Fibroblast of lung (primary cell): ENCODE measurements at regions not wholly inside any gene's neighbourhood (a gene's known extent, or its start where the extent isn't known, plus 50 kb on each side); places are given as distances from the start of the nearest gene placed in this dataset.

Experiments
- DNase-seq, 2 donors: peaks; one replicate each; pipeline versions ENCODE4 v3.0.0 to v3.0.0-alpha.2; 2010; ENCODE audit warnings: low read depth in 2 of 2
- H2AFZ ChIP-seq: 2 replicates; pipeline ENCODE4 v1.5.1; 2012; ENCODE audit warnings: low read length, control low read depth, inconsistent platforms
- H3K27ac ChIP-seq: 2 replicates; pipeline ENCODE4 v1.5.1; 2011; ENCODE audit warnings: low read length, control low read depth; ENCODE audit not compliant: insufficient read depth
- H3K27me3 ChIP-seq: 2 replicates; pipeline ENCODE4 v1.5.1; 2011; ENCODE audit warnings: mild to moderate bottlenecking, low read length; ENCODE audit not compliant: control insufficient read depth, insufficient read depth
- H3K36me3 ChIP-seq: 2 replicates; pipeline ENCODE4 v1.5.1; 2011; ENCODE audit warnings: low read length; ENCODE audit not compliant: control insufficient read depth, insufficient read depth
- H3K4me1 ChIP-seq: 2 replicates; pipeline ENCODE4 v1.5.1; 2011; ENCODE audit warnings: low read length; ENCODE audit not compliant: control insufficient read depth, insufficient read depth; ENCODE audit errors: extremely low read depth
- H3K4me2 ChIP-seq: 2 replicates; pipeline ENCODE4 v1.5.1; 2011; ENCODE audit warnings: low read length, control low read depth; ENCODE audit not compliant: insufficient read depth; ENCODE audit errors: extremely low read depth
- H3K4me3 ChIP-seq, 4 experiments: fragments of 200-600 bp in 1 of 4; sonication (generic) in 1 of 4; replicated peaks in 1 of 4; 2 replicates each; pipeline ENCODE4 v1.5.1; 2011 to 2016; ENCODE audit warnings: low read length in 4 of 4, low read depth in 3 of 4, mild to moderate bottlenecking in 3 of 4, control low read depth in 2 of 4, inconsistent platforms in 1 of 4, mixed read lengths in 1 of 4; ENCODE audit not compliant: insufficient read depth in 1 of 4; ENCODE audit errors: control extremely low read depth in 1 of 4
- H3K79me2 ChIP-seq: 2 replicates; pipeline ENCODE4 v1.5.1; 2012; ENCODE audit warnings: mild to moderate bottlenecking, low read length, inconsistent platforms; ENCODE audit not compliant: control insufficient read depth, insufficient read depth
- H3K9ac ChIP-seq: 2 replicates; pipeline ENCODE4 v1.5.1; 2011; ENCODE audit warnings: mild to moderate bottlenecking, low read length, control low read depth; ENCODE audit not compliant: insufficient read depth
- H3K9me3 ChIP-seq: 2 replicates; pipeline ENCODE4 v1.5.1; 2012; ENCODE audit warnings: low read depth, low read length; ENCODE audit not compliant: control insufficient read depth, insufficient read depth
- H4K20me1 ChIP-seq: 2 replicates; pipeline ENCODE4 v1.5.1; 2011; ENCODE audit warnings: low read length; ENCODE audit not compliant: control insufficient read depth, insufficient read depth; ENCODE audit errors: extremely low read depth
- EZH2 ChIP-seq: IDR thresholded peaks from 2 replicates; pipeline ENCODE4 v1.5.1; 2012; ENCODE audit warnings: low read length, control low read depth, mild to moderate bottlenecking; ENCODE audit errors: missing control alignments
- TF ChIP-seq, protein P1 (sequence below), 2 donors: IDR thresholded peaks in 1 of 2; conservative IDR thresholded peaks in 1 of 2; 1 replicate in 1 of 2; 2 replicates in 1 of 2; pipeline ENCODE4 v1.5.1; 2011 to 2012; ENCODE audit warnings: low read length in 2 of 2, control low read depth in 1 of 2, inconsistent platforms in 1 of 2, low read depth in 1 of 2, mild to moderate bottlenecking in 1 of 2

GRCh38 chr5:82351754-82352145 is 73.6 kb upstream of the RPS23 start:
- DNase-seq = peak; percentile 84 to 90
- Histone ChIP-seq H4K20me1 (no peaks in the 10 kb centered on the region), H2AFZ (no peak overlapping the region), H3K9me3 (no peaks in the 10 kb centered on the region), H3K4me3 (no peak overlapping the region), H3K79me2 (no peaks in the 10 kb centered on the region), H3K9ac (no peak overlapping the region), H3K27ac (no peak overlapping the region), H3K27me3 (no peaks in the 10 kb centered on the region), H3K4me1 (peaks cover 24% of the 10 kb centered on the region), H3K36me3 (no peaks in the 10 kb centered on the region), H3K4me2 (peak overlapping the region; percentile 62)
- no peak for TF ChIP-seq EZH2
- TF ChIP-seq, protein P1, sequence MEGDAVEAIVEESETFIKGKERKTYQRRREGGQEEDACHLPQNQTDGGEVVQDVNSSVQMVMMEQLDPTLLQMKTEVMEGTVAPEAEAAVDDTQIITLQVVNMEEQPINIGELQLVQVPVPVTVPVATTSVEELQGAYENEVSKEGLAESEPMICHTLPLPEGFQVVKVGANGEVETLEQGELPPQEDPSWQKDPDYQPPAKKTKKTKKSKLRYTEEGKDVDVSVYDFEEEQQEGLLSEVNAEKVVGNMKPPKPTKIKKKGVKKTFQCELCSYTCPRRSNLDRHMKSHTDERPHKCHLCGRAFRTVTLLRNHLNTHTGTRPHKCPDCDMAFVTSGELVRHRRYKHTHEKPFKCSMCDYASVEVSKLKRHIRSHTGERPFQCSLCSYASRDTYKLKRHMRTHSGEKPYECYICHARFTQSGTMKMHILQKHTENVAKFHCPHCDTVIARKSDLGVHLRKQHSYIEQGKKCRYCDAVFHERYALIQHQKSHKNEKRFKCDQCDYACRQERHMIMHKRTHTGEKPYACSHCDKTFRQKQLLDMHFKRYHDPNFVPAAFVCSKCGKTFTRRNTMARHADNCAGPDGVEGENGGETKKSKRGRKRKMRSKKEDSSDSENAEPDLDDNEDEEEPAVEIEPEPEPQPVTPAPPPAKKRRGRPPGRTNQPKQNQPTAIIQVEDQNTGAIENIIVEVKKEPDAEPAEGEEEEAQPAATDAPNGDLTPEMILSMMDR (conservative IDR thresholded peaks at IDR 0.05 in 1 of 2, IDR thresholded peaks at IDR 0.05 in 1 of 2; ENCODE audit: low read depth in 1 of 2, low read length in 2 of 2) = peak; percentile 67 to 70

- no peaks in the 10 kb centered on the region for H3K36me3 ChIP-seq
- no peak for TF ChIP-seq EZH2
- TF ChIP-seq, protein P1 (conservative IDR thresholded peaks at IDR 0.05 in 1 of 2, IDR thresholded peaks at IDR 0.05 in 1 of 2; ENCODE audit: low read depth in 1 of 2, low read length in 2 of 2) = no peak
- H3K9ac ChIP-seq = no peak overlapping the region
- no peak overlapping the region for H3K4me2 ChIP-seq
- H3K9me3 ChIP-seq = no peaks in the 10 kb centered on the region
- DNase-seq = no peak
- no peak overlapping the region for H3K4me3 ChIP-seq
- H3K79me2 ChIP-seq = no peaks in the 10 kb centered on the region
- H3K4me1 ChIP-seq = peaks cover 25% of the 10 kb centered on the region
- no peaks in the 10 kb centered on the region for H4K20me1 ChIP-seq
- no peak overlapping the region for H3K27ac ChIP-seq
- H2AFZ ChIP-seq = no peak overlapping the region
- H3K27me3 ChIP-seq = no peaks in the 10 kb centered on the region
Measured at GRCh38 chr5:82351297-82351696, 73.1 kb upstream of the RPS23 start.

DNA sequence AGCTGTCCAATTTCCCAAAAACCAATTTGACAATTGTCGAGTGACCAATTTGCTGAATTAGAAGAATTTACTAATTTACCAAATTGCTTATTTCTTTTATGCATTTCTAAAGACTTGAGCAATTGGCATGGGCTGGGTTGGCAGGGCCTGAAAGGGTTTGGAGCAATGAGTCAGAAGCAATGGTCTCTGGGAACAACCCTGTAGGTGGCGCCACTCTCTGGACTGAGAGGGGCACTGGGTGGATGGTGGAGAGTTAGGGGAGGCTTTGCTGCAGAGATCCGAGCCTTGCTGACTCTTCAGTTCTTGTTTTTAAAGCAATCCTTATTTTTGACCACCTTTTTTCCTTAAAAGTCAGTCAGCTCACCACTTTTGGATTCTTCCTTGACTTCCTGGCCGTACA is 71.5 kb upstream of the RPS23 start:
- TF ChIP-seq EZH2 = no peak
- TF ChIP-seq, protein P1 (conservative IDR thresholded peaks at IDR 0.05 in 1 of 2, IDR thresholded peaks at IDR 0.05 in 1 of 2; ENCODE audit: low read depth in 1 of 2, low read length in 2 of 2) = peak; percentile 26 to 41
- Histone ChIP-seq H4K20me1 (no peaks in the 10 kb centered on the region), H3K27ac (no peak overlapping the region)

More for the DNA sequence above, 71.5 kb upstream of the RPS23 start:
- Histone ChIP-seq H3K4me3 (no peak overlapping the region), H3K36me3 (no peaks in the 10 kb centered on the region), H3K4me2 (no peak overlapping the region), H3K79me2 (no peaks in the 10 kb centered on the region), H3K4me1 (peaks cover 25% of the 10 kb centered on the region), H2AFZ (no peak overlapping the region), H3K27me3 (no peaks in the 10 kb centered on the region), H3K9ac (no peak overlapping the region), H3K9me3 (no peaks in the 10 kb centered on the region)
- DNase-seq = no peak
